ENCODE measurements at regions not wholly inside any gene's neighbourhood (a gene's known extent, or its start where the extent isn't known, plus 50 kb on each side); places are given as distances from the start of the nearest gene placed in this dataset.

- no peak overlapping the region for H3K27ac ChIP-seq
- no peak for DNase-seq
- H3K27me3 ChIP-seq (ENCODE audit: low read depth): no peaks in the 10 kb centered on the region
- H3K36me3 ChIP-seq: no peaks in the 10 kb centered on the region
- TF ChIP-seq CTCF (IDR thresholded peaks at IDR 0.05): no peak
- intact Hi-C loops (cut with DNase I): no loop called here
- no peaks in the 10 kb centered on the region for H3K4me1 ChIP-seq
- H3K9me3 ChIP-seq: no peaks in the 10 kb centered on the region
- no peak for ATAC-seq
- H3K4me3 ChIP-seq: no peak overlapping the region
These were observed 69.3 kb upstream of the STMND1 start for GRCh38 chr6:17032590-17032987.

GRCh38 chr6:17031961-17032360 is 69.9 kb upstream of the STMND1 start:
- Histone ChIP-seq H3K27me3 (ENCODE audit: low read depth) (no peaks in the 10 kb centered on the region), H3K4me3 (no peak overlapping the region), H3K4me1 (no peaks in the 10 kb centered on the region), H3K36me3 (no peaks in the 10 kb centered on the region), H3K27ac (no peak overlapping the region), H3K9me3 (no peaks in the 10 kb centered on the region)
- ATAC-seq (no peak), DNase-seq (no peak)
- TF ChIP-seq CTCF (IDR thresholded peaks at IDR 0.05): no peak
- intact Hi-C loops (cut with DNase I): no loop called here

DNA sequence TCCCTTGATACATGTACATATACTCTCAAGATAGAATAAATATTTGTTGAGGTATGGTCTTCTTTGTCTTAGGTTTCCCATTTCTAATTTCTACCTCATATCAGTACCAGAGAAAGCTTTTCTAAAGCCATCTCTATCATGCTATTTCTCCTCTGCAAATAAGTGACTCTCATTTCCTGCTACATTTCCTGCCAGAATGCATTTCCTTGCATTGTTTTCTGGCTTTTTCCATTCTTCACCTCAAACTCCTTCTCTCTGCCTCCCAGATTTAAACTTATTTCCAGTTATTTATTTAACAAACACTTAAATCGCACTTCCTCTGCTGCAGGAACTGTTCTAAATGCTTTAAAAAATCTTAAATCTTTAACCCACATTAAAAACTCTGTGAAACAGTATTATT is 74.4 kb upstream of the STMND1 start:
- Histone ChIP-seq H3K4me1 (no peaks in the 10 kb centered on the region), H3K4me3 (no peak overlapping the region), H3K27ac (no peak overlapping the region), H3K27me3 (ENCODE audit: low read depth) (no peaks in the 10 kb centered on the region), H3K36me3 (no peaks in the 10 kb centered on the region), H3K9me3 (no peaks in the 10 kb centered on the region)
- intact Hi-C loops (cut with DNase I): no loop called here
- ATAC-seq: no peak
- TF ChIP-seq CTCF (IDR thresholded peaks at IDR 0.05): no peak
- DNase-seq: no peak

DNA sequence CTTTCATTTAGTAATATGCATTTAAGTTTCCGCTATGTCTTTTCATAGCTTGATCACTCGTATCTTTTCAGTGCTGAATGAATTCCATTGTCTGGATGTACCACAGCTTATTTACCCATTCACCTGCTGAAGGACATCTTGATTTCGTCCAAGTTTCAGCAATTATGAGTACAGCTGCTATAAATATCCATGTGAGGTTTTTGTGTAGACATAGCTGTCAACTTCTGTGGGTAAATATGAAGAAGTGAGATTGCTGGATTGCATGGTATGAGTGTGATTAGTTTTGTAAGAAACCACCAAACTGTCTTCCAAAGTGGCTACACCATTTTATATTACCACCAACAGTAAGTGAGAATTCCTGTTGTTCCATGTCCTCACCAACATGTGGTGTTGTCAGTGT is 79.2 kb upstream of the STMND1 start:
- no peaks in the 10 kb centered on the region for H3K27me3 ChIP-seq (ENCODE audit: low read depth)
- H3K36me3 ChIP-seq: no peaks in the 10 kb centered on the region
- no peak overlapping the region for H3K4me3 ChIP-seq
- no peak for TF ChIP-seq CTCF (IDR thresholded peaks at IDR 0.05)
- H3K9me3 ChIP-seq: no peaks in the 10 kb centered on the region
- no peak for ATAC-seq
- H3K4me1 ChIP-seq: no peaks in the 10 kb centered on the region
- no peak overlapping the region for H3K27ac ChIP-seq
- intact Hi-C loops (cut with DNase I): no loop called here
- no peak for DNase-seq

- H3K36me3 ChIP-seq: no peaks in the 10 kb centered on the region
- no peaks in the 10 kb centered on the region for H3K9me3 ChIP-seq
- TF ChIP-seq CTCF (IDR thresholded peaks at IDR 0.05): no peak
- no peak for DNase-seq
- no peak for ATAC-seq
- intact Hi-C loops (cut with DNase I): no loop called here
- H3K4me1 ChIP-seq: no peaks in the 10 kb centered on the region
- no peak overlapping the region for H3K4me3 ChIP-seq
- no peaks in the 10 kb centered on the region for H3K27me3 ChIP-seq (ENCODE audit: low read depth)
- H3K27ac ChIP-seq: no peak overlapping the region
These were observed 80.3 kb upstream of the STMND1 start for GRCh38 chr6:17021539-17021889.

DNA sequence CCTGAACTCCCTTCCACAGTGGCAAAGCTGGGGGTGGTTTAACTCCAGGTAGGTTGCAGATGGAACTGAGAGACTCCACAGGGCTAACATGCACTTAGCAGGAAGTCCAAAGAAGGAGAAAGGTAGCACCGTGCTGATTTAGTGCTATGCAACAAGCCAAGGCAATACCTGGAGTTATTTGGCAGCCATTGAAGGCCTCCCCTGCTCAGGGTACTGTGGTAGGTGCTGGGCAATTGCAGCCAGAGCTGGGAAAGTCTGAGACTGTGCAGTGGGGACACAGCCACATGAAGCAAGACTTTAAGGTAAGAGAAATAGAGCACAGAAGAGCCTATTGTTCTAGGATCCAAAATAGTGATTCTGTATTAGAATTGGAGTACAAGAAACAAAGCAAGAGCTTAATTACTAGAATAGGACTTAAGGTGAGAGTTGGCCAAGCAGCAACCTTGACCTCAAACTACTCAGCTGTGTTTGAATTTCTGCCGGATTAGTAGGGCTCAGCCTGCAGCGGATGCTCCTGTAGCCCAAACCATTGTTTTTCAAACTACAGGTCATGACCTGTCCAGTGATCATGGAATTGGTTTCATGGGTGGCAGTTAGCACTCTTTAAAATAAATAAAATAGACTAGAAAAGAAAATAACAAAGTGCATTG is 80.8 kb upstream of the STMND1 start:
- TF ChIP-seq CTCF (IDR thresholded peaks at IDR 0.05): no peak
- Histone ChIP-seq H3K9me3 (no peaks in the 10 kb centered on the region), H3K27ac (no peak overlapping the region), H3K4me3 (no peak overlapping the region), H3K4me1 (no peaks in the 10 kb centered on the region), H3K36me3 (no peaks in the 10 kb centered on the region), H3K27me3 (ENCODE audit: low read depth) (no peaks in the 10 kb centered on the region)
- no peak for DNase-seq
- intact Hi-C loops (cut with DNase I): no loop called here
- no peak for ATAC-seq

All from lower lobe of right lung (tissue), 2 donors.